Effector CD8-positive, alpha-beta T cell (primary cell): ENCODE measurements at regions not wholly inside any gene's neighbourhood (a gene's known extent, or its start where the extent isn't known, plus 50 kb on each side); places are given as distances from the start of the nearest gene placed in this dataset.

ENCODE experiments used
- DNase-seq: peaks from one replicate; lab custom pipeline; 2025; lab: John Stamatoyannopoulos, UW

DNA sequence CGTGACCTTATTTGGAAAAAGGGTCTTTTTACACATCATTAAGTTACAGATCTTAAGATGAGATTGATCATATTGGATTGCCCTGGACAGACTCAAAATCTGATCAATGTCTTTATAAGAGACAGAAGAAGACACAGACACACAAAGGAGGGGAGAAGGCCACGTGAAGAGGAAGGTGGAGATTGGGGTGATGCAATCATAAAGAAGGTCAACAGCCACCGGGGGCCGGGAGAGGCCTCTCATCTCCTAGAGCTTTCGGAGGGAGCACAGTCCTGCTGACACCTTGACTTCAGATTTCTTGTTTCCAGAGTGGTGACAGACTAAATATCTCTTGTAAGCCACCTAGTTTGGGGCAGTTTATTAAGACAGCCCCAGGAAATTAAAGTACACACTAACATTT lies 204.6 kb upstream of the CSF3R start:
- no peak for DNase-seq

DNA sequence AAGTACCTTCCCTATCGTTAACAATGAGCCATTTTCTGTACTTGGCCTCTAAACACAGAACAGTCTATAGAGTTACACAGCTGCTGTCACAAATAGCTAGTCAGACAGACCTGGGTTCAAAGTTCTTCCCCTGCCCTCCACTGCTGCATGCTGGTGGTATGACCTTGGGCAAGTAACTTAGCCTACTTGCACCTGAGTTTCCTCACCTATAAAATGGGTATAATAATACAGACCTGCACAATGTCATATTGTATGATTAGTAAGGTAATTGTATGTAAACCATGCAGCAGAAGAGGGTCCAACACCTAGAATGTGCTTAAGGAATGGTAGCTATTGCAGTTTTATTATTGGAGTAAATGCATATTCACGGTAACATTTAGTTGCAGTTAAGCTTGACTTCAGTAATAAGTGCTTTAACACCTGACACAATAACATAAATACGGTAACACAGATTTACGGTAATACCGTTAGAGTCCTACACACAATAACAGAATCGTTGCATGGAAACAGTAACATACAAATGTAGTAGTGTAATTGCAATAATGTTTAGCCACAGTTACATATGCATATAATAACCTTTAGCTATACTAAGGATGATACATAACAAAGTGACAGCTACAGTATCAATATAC lies 193.3 kb upstream of the CSF3R start:
- no peak for DNase-seq

DNA sequence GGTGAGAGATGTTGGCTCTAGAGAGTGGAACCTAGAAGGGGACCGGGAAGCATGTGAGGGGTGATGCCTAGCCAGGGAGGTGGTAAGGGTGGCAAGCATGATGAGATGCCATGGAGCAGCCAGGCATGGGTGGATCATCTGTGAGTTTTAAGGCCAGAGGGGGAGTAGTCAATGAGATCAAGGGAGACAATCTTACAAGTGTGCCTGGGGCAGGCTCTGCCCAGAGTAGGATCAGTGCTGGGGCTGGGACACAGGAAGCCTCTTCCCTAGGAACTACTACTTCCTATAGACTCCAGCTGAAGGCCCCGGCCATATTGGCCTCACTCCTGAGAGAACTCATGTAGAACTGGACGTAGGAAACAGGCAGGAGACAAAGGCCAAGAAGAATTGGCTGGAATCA lies 192.4 kb upstream of the CSF3R start:
- DNase-seq = no peak

DNA sequence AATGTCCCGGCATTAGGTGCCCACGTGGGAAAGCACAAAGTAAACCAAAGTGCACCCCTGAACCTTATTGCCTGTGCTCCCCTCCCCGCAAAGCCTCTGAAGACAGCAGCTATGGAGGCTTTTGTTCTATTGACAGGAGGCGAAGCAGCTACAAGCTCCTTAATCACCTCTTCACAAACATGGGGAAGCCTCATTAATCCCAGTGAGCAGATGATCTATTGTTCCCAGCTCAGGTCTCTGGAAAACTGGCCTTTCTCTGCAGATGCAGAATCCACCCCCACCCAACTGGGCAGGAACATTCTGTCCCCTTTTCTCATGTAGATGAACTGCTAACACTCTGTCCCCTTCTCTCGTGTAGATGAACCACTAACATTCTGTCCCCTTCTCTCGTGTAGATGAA lies 190.5 kb upstream of the CSF3R start:
- no peak for DNase-seq

DNA sequence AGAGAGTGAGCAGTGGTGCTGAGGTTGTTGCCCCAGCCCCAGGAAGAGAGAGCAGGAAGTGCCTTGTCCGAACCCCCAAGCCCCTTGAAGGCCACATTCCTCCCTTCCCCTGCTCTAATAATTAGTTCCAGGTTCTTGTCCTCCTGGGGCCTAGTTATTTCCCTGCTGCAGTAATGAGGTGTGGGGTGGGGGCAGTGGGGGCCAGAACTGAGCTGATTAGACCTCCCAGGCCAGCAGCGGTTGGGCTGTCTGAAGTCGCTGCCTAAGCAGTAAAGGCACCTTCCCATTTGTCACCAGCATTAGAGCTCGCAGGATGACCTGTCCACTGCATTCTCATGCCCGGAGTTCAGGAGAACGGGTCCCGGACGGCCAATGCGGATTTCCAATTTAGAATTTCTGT lies 186.5 kb upstream of the CSF3R start:
- DNase-seq = no peak

DNA sequence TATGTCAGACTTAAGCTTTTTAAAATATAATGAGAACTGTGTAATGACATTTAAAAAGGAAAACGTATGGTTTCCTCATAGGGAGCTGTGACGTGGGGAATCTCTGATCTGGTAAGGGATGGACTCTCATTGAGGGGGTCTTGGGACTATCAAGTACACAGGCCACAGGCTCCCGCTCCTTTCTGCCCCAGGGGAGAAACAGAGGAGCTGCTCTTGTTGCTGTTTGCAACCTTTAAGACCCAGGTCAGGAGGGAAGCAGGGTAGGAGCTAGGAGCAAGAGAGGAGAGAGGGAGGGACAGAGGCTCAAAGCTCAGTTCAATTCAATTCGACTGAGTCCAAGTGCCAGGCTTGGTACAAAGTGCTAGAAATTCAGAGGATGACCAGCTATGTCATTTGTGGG lies 185.1 kb upstream of the CSF3R start:
- no peak for DNase-seq

DNA sequence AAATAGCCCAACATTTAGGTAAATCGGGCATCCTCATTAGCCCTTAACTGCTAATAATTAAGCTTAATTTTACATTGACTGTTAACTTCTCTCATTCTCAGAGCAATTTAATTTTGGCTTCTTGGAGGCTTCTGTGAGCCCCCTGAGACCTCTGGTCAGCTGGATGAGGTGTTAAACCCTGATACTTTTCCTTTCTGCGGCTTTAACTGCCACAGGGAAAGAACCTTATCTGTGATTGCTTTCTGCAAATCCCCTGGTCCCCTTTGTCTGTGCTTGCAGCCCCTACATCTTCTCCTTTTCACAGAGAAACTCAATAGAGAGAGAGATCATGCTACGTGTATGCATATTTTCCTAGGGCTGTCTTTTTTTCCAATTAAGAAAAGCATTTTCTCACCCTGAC lies 184.5 kb upstream of the CSF3R start:
- DNase-seq = no peak

DNA sequence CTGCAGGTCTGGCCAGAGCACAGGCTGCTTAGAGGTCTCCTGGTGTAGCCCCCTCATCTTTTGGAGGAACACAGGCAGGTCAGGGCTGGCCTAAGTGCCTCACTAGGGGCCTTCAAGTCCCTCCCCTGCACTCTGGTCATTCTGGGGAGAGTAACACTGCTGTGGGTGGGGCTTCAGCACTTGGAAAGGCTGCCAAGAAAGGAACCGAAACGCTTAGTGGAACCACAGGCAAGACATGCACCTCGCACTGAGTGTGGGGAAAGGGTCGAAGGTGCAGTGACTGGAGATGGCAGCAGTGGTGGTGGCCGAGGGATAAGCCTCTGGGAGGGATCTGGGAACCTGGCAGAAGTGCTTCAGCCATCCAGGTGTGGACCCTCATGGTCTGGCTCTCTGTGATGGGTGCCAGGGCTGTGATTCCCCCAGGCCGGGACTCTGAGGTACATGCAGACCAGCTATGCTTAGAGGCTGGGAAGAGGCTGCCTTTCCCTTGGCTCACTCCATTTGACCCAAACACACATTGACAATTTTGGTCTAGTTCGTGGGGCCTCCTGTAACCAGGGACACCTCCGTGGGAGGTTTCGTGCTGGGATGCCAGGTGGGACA lies 182.9 kb upstream of the CSF3R start:
- DNase-seq = no peak

DNA sequence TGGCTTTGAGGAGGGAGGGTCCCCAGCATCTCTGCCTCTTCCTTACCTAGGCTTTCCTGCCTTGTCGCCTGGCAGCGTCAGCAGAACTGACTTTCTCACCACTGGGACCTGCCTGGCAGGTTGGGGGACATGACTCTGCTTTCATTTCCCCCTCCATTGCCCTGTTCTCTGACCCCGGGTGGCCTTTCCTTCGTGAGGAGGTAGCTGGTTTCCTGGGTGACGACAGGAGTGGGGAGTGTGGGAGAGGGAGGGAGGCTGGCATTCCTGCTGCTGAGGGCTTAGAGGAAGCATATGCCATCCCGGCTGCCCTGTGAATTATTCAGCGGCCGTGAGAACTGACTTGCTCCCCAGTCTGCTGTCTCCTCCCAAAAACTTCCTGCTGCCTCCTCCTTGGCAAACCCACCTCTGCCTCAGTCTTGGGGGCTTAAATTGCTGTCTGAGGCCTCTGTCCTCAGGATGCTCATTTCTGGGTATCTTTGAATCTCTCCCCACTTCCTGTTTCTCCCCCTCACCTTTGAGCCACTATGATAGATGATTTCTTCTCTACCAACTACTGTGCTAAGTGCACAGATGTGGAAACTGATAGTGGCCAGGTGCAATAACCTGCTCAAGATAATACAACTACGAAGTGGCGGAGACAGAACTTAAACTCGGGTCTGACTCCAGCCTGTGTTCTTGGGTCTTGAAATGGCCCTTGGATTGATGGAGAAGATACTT lies 182.0 kb upstream of the CSF3R start:
- DNase-seq = no peak

DNA sequence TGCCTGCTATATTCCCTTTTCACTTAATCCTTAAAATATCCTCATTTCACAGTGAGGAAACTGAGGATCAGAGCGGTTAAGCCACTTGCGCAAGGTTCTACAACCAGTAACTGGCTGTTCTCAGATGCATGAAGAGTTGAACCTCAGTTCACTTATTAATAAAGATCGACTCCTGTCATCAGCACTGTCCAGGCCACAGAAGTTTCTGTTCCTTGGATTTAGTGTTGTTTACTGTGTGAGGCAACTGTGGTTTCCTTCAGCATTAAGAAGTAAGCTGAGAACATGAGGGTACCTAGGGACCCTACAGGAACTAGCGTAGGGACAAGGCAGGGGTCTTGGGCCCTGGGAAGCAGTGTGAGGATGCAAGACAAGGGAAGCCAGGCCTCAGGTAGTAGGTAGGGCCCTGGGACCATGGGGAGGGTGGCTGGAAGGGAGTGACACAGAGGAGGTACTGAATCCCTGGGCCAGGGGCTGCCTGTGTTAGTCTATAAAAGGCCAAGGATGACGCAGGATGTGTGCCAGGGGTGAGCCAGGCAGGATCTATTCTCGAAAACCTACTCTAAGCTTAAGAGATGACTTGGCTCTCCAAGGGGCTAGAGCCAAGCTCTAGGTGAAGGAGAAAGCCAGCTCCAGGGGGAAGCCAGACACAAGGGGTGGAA lies 181.2 kb upstream of the CSF3R start:
- no peak for DNase-seq

DNA sequence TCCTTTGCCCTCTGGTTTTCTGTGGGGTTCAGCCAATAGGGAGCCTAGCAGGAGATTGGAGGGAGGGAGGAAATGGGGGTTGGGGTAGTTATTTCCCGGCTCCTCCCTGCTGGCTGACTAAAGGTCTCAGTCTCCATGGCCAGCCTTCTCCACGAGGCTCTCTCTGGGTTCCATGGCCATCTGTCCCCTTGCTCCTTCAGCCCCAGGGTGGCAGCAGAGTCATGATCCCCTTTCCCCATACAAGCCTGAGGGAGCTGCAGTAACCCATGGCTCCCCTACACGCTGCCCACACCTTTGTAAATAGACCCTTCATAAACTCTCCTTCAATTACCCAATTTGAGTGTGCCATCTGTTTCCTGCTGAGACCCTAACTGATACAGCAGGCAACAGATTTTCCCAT lies 176.1 kb upstream of the CSF3R start:
- no peak for DNase-seq

DNA sequence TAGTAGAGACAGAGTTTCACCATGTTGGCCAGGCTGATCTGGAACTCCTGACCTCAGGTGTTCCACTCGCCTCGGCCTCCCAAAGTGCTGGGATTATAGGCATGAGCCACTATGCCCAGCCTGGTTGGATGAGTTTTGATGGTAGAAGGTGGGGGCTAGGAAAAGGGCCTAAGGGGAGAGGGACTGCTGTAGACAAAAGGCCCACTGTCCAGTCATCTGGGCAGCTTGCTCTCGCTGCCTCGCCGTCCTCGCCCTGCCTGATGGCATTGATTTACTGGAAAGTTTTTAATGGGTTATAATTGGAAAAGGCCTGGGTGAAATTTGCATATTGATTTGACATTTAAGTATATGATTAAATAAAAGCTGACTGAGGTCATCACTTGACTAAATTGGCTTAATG lies 175.1 kb upstream of the CSF3R start:
- no peak for DNase-seq

DNA sequence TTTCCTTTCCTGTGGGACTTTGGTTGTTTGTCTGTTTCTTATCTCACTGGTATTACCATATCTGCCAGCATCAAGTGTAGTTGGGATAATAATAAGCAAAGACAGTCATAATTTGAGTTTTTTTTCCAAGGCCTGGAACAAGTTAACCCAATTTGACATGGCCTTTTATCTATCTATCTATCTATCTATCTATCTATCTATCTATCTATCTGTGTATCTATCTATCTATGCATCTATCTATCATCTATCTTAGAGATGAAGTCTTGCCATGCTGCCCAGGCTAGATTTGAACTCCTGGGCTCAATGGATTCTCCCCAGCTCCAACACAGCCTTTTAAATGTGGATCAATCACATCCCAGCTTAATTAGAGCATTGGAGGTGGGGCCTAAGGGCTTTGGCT lies 174.1 kb upstream of the CSF3R start:
- no peak for DNase-seq

DNA sequence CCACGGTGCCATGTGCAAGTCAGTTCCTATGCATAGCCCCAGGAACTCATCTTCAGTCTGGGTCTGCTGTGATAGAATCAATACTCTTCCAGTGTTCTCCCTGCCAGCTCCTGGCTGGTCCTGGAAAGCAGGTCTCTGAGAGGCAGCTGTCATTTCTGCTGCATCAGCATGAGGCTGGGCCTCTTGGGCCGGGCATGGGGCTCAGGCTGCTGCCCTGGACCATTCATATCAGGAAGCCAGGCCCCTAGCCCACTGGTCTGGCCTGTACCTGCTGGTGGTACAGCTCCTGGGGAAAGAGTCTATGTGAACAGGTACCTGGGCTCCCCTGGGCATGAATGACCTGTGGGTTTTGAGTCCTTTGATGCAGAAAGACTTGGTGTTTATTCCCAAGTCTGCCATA lies 173.6 kb upstream of the CSF3R start:
- DNase-seq = no peak

DNA sequence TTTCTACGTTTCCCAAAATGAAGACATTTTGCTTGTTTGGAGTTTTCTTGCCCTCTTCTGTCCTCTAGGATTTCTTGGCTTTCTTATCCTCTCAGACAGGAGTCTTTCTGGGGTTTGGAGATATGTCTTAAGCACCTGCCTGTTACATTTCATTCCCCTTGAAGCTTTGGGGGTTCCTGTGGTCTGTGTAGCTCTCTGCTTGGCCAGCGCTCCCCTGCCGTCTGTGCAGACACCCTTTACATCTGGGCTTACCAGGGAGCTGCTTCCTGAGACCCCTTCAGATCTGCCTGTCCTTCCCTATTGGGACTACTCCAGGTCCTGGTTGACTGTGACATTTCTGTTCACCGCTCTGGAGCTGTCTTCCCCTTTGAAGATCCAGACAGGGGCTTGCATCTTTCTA lies 171.9 kb upstream of the CSF3R start:
- no peak for DNase-seq

DNA sequence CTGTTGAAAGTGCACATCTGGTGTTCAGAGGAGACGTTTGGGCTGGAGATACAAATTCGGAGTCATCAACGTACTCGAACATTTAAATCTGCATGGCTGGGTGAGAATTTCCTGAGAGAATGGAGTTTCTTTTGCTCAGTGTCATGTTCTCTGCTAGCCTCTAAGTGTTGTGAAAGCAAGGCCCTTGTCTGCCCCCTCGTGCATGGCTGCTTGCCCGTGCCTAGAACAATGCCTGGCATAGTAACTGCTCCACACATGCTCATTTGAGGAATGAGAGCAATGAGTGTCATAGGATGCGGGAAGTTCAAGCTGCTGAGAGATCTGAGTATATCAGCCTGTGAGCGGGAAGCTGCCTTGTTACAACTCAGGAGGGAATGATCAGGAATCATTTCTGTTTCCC lies 171.1 kb upstream of the CSF3R start:
- DNase-seq = no peak

DNA sequence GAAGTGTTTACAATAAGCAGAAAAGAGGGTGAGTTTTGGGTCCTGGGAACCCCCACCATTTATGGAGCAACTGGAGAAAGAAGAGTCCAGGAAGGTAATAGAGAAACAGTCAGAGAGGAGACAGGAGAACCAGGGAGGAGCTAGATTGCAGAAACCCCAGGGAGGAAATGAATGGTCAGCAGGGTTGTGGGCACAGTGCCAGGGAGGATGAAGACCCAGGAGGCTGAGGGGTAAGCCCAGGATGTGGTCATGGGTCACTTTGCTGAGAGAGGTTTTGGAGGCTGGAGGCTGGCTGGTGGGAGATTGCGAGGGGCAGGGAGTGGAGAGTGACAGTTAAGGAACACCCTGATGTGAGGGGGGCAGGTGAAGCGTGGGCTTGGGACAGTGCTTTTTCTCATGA lies 169.9 kb upstream of the CSF3R start:
- DNase-seq = no peak

DNA sequence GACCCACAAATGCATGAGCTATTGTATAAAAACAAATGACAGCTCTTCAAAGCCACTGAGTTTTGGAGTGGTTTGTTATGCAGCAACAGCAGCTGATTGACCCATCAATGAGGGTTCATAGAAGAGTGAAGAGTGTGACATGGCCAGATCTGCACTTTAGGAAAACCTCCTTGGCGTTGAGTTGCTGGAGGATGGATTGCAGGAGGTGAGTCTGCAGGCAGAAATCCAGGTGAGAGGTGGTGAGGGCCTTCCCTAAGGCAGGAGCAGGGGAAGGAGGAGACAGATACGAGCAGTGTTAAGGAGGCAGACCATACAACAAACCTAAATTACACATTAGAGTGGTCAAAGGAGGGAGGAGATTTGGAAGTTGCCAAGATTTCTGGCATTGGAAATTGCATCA lies 169.3 kb upstream of the CSF3R start:
- DNase-seq = no peak

DNA sequence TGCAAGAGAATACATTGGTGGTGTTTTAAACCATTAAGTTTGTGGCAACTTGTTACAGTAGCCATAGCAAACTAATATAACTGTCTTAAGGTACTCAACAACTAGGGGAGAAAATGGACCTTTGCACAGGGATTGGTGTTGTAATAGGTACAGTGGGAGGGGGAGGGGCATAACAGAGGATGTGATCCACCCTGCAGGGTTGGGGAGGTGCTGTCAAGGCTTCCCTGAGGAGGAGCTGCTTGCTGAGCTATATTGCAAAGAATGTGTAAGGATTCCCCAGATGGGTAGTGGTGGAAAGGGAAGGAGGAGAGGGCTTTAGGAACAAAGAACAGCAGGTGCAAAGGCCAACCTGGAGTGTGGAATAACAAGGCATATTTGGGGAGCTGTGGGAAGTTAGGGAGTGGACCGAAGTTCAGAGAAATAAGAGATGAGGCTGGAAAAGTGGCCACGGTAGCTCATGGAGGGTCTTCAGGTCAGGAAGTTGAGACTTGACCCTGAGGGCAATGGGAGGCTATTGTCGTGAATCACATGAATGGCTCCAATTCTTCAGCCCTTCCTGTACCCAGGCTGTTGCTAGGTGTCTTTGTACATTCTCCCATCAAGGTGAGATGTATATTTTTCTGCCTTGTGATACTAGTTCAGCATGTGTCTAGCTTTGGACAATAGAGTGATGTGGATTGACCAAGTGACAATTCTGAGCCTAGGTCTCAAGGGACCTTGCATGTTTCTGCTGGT lies 168.6 kb upstream of the CSF3R start:
- no peak for DNase-seq

DNA sequence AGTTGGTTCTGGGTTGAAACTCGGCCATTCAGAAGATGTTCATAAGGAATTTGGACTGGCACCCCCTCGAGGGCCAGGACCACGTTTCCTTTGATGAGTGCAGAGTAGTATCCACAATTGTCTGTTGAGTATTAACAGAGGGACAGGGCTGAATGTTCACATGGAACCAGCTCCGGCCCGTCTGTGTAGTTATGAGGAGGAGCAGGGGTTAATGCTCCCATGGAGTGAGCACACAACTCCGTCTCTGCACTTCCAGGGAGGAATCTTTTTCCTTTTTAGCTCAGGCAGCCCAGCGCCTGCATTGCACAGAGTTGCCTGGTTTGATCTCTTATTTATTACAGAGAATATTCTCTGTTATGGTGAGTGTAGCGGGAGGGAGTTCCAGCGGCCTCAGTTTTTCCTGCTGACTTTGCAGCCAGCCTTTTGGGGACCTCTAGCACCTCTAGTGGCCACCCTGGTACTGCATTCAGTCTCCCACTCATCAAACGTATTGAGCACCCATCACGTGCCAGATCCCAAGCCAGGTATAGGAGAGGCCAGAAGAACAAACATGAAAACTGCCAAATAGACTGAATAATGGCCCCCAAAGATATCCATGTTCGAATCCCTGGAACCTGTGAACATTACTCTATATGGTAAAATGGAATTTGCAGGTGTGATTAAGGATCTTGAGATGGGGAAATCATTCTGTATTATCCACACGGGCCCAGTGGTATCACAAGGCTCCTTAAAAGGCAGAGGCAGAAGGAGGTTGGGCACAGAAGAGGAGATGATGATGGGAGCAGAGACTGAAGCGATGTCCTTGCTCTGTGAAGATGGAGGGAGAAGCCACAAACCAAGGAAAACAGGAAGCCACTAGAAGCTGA lies 167.7 kb upstream of the CSF3R start:
- peak; percentile 19 for DNase-seq

DNA sequence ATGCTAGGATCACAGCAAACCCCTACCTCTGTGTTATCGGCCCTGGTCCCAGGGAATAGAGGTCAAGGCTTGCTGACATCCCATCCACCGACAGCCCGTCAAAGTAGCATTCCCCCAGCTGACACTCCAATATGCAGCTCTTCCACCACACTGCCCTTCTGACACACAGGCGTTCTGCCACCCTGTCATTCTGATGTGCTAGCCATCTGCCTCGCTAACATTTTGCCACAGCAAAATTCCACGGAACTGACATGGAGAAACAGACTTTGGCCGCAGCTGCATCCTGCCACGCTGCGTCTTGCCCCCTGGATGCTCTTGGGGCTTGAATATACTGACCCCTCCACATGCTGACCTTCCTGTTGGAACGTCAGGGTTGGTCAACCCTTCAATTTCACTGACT lies 163.2 kb upstream of the CSF3R start:
- no peak for DNase-seq

DNA sequence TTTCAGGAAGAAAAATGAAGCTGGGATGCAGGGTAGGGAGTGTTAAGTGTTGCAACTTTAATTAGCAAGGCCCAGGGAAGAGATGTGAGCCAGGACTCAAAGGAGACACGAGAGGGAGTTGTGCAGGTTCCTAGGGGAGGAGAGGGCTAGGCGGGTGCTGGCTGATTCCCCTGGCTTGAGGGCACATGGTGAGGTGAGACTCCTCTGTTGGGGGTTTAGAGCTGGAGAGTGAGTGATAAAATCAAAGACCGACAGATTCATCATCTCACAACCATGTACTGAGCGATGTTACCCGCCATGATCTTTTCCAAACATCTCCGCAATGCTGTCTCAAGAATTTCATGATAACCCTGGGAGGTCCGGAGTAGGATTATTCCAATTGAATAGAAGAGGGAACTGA lies 161.8 kb upstream of the CSF3R start:
- DNase-seq = no peak
